H1 (cell line): ENCODE measurements at regions not wholly inside any gene's neighbourhood (a gene's known extent, or its start where the extent isn't known, plus 50 kb on each side); places are given as distances from the start of the nearest gene placed in this dataset.

ENCODE experiments used
- CEBPB ChIP-seq: IDR thresholded peaks from 2 replicates; pipeline ENCODE4 v1.6.1; 2012; ENCODE audit warnings: low read depth, low read length
- POLR2A ChIP-seq, 2 experiments: IDR thresholded peaks; 1 replicate in 1 of 2; 2 replicates in 1 of 2; pipeline ENCODE4 v1.6.1; 2011; ENCODE audit warnings: low read depth in 2 of 2, low read length in 2 of 2, mild to moderate bottlenecking in 2 of 2; ENCODE audit errors: control extremely low read depth in 1 of 2
- YY1 ChIP-seq: IDR thresholded peaks from 2 replicates; pipeline ENCODE4 v1.6.1; 2011; ENCODE audit warnings: low read depth, mild to moderate bottlenecking, low read length
- TF ChIP-seq, protein P1 (sequence below): IDR thresholded peaks from 2 replicates; pipeline ENCODE4 v1.6.1; 2011; ENCODE audit warnings: low read depth, mild to moderate bottlenecking, low read length; ENCODE audit not compliant: insufficient read depth
- TF ChIP-seq, protein P2 (sequence below), 3 experiments: IDR thresholded peaks; 1 replicate in 2 of 3; 2 replicates in 1 of 3; pipeline versions ENCODE4 v1.5.1 to v1.6.1; 2011; ENCODE audit warnings: low read length in 3 of 3, mild to moderate bottlenecking in 3 of 3, inconsistent platforms in 2 of 3, low read depth in 1 of 3, moderate library complexity in 1 of 3; ENCODE audit not compliant: insufficient read depth in 1 of 3; ENCODE audit errors: control extremely low read depth in 1 of 3

DNA sequence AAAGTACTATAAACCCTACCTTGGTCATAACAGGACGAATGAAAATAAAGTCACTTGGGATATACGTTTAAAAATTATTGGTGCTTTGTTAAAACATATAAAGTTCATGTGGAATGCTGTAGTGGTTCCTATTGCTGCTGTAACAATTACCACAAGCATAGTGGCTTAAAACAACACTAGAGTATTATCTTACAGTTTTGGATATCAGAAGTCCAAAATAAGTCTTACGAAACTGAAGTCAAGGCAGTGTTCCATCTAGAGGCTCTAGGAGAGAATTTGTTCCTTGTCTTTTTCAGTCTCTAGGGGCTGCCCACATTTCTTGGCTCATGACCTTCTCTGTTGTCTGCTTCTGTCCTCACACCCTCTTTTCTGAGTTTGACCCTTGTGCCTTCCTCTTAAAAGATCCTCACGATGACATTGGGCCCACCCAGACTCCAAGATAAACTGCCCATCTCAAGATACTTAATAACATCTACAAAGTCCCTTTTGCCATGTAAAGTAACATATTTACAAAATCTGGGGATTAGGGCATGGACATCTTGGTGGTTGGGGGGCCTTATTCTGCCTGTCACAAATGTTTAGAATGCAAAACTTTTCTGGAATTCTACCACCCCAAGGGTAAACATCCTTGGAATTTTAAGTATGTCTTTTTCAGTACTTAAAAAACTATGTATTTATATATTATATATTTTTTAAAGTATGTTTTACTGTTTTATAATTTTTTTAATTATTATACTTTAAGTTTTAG lies 178.1 kb downstream of the ETNK1 start:
- no peak for TF ChIP-seq POLR2A (IDR thresholded peaks at IDR 0.05; ENCODE audit: control extremely low read depth in 1 of 2, low read depth in 2 of 2, low read length in 2 of 2)
- TF ChIP-seq, protein P1, sequence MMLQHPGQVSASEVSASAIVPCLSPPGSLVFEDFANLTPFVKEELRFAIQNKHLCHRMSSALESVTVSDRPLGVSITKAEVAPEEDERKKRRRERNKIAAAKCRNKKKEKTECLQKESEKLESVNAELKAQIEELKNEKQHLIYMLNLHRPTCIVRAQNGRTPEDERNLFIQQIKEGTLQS = no peak
- TF ChIP-seq, protein P2, sequence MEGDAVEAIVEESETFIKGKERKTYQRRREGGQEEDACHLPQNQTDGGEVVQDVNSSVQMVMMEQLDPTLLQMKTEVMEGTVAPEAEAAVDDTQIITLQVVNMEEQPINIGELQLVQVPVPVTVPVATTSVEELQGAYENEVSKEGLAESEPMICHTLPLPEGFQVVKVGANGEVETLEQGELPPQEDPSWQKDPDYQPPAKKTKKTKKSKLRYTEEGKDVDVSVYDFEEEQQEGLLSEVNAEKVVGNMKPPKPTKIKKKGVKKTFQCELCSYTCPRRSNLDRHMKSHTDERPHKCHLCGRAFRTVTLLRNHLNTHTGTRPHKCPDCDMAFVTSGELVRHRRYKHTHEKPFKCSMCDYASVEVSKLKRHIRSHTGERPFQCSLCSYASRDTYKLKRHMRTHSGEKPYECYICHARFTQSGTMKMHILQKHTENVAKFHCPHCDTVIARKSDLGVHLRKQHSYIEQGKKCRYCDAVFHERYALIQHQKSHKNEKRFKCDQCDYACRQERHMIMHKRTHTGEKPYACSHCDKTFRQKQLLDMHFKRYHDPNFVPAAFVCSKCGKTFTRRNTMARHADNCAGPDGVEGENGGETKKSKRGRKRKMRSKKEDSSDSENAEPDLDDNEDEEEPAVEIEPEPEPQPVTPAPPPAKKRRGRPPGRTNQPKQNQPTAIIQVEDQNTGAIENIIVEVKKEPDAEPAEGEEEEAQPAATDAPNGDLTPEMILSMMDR (IDR thresholded peaks at IDR 0.05; ENCODE audit: control extremely low read depth in 1 of 3, insufficient read depth in 1 of 3, low read depth in 1 of 3, low read length in 3 of 3) = no peak
- no peak for TF ChIP-seq YY1
- no peak for TF ChIP-seq CEBPB
